Left lung (tissue), 4 donors: ENCODE measurements at regions not wholly inside any gene's neighbourhood (a gene's known extent, or its start where the extent isn't known, plus 50 kb on each side); places are given as distances from the start of the nearest gene placed in this dataset.
"Not testable (repeated sequence)": the region's sequence is repeated elsewhere in the genome, so short reads cannot be mapped to it uniquely, and the experiment has no call there.

Experiments
- ATAC-seq: fragments of 200-7000 bp; cut with Tn5 transposase; one replicate; pipeline ENCODE4 v1.9.1; 2020; ENCODE audit warnings: moderate library complexity
- DNase-seq, 4 donors: peaks; one replicate each; pipeline ENCODE4 v3.0.0-alpha.2; 2013 to 2020
- H3K27ac ChIP-seq, 2 donors: fragments of 200-600 bp; sonication (generic) in 1 of 2; one replicate each; pipeline versions ENCODE4 v1.5.0 to v1.8.0; 2020 to 2021
- H3K27me3 ChIP-seq, 2 donors: fragments of 200-600 bp; sonication (generic) in 1 of 2; one replicate each; pipeline versions ENCODE4 v1.5.0 to v1.8.0; 2020 to 2021
- H3K36me3 ChIP-seq, 2 donors: fragments of 200-600 bp; sonication (generic) in 1 of 2; one replicate each; pipeline versions ENCODE4 v1.5.0 to v1.8.0; 2020 to 2021
- H3K4me1 ChIP-seq, 2 donors: fragments of 200-600 bp; one replicate each; pipeline ENCODE4 v1.8.0; 2021
- H3K4me3 ChIP-seq, 2 donors: fragments of 200-600 bp; sonication (generic) in 1 of 2; one replicate each; pipeline versions ENCODE4 v1.5.0 to v1.8.0; 2020 to 2021; ENCODE audit warnings: mild to moderate bottlenecking in 1 of 2
- H3K9me3 ChIP-seq, 2 donors: fragments of 200-600 bp; sonication (generic) in 1 of 2; one replicate each; pipeline versions ENCODE4 v1.5.0 to v1.8.0; 2020 to 2021
- CTCF ChIP-seq, 2 donors: fragments of 200-600 bp; sonication (generic) in 1 of 2; IDR thresholded peaks; one replicate each; pipeline versions ENCODE4 v1.5.0 to v1.8.0; 2021; ENCODE audit warnings: antibody characterized with exemption in 2 of 2
- intact Hi-C, 2 donors: fragments of 100-400 bp; cut with DNase I; formaldehyde crosslinking; loops; one replicate each; pipeline versions ENCODE4 v1.11.2 to v1.14.2; 2022
- microRNA-seq, 2 donors: library from miRNA; unstranded; fragments of <30 nt; microRNA quantifications; one replicate each; pipeline ENCODE4, GENCODE V29; 2019
- donor health status: DM: no; HTN: yes; CAD: no.
- donor health status: DM: no; HTN: no; CAD: no.

GRCh38 chr10:56449770-56450169 lies 88.7 kb upstream of the ZWINT start:
- intact Hi-C loops = no loop called here
- H3K9me3 ChIP-seq = peaks cover 0 to 4% of the 10 kb centered on the region in 2 donors
- no peak for ATAC-seq
- no peak overlapping the region for H3K4me3 ChIP-seq
- H3K27me3 ChIP-seq = no peaks in the 10 kb centered on the region
- no peak for DNase-seq
- H3K36me3 ChIP-seq = no peaks in the 10 kb centered on the region
- H3K4me1 ChIP-seq = no peaks in the 10 kb centered on the region
- TF ChIP-seq CTCF (IDR thresholded peaks at IDR 0.05) = no peak
- H3K27ac ChIP-seq = no peak overlapping the region

GRCh38 chr10:56447613-56448012 lies 86.6 kb upstream of the ZWINT start:
- H3K27ac ChIP-seq, intact Hi-C loops, ATAC-seq, DNase-seq, H3K27me3 ChIP-seq, H3K36me3 ChIP-seq, H3K4me3 ChIP-seq, H3K4me1 ChIP-seq, H3K9me3 ChIP-seq: not testable (repeated sequence)

- ATAC-seq, H3K27ac ChIP-seq, H3K9me3 ChIP-seq, H3K4me3 ChIP-seq, H3K36me3 ChIP-seq, H3K4me1 ChIP-seq, intact Hi-C loops, H3K27me3 ChIP-seq, DNase-seq: not testable (repeated sequence)
These were observed 80.3 kb upstream of the ZWINT start for GRCh38 chr10:56441337-56441736.

Small RNAs in the stretch of these regions (microRNA-seq; reads per million reads assigned to microRNA genes)
- gene MIR3924 = 0 reads per million in 2 donors
